IgD-negative memory B cell (primary cell): ENCODE measurements at regions not wholly inside any gene's neighbourhood (a gene's known extent, or its start where the extent isn't known, plus 50 kb on each side); places are given as distances from the start of the nearest gene placed in this dataset.

Source experiments
- H3K27ac Mint-ChIP-seq, 3 donors: one replicate each; pipeline ENCODE4 v1.8.0; 2020 to 2022; ENCODE audit warnings: mild to moderate bottlenecking in 3 of 3, mixed read lengths in 3 of 3, moderate library complexity in 1 of 3
- H3K27me3 Mint-ChIP-seq: one replicate; pipeline ENCODE4 v1.8.0; 2021; ENCODE audit warnings: mixed read lengths
- H3K36me3 Mint-ChIP-seq: one replicate; pipeline ENCODE4 v1.8.0; 2020; ENCODE audit warnings: mild to moderate bottlenecking, mixed read lengths
- H3K4me1 Mint-ChIP-seq, 3 donors: one replicate each; pipeline ENCODE4 v1.8.0; 2020 to 2022; ENCODE audit warnings: mixed read lengths in 3 of 3, mild to moderate bottlenecking in 1 of 3
- H3K4me3 Mint-ChIP-seq, 4 donors: one replicate each; pipeline ENCODE4 v1.8.0; 2020 to 2022; ENCODE audit warnings: mild to moderate bottlenecking in 4 of 4, mixed read lengths in 4 of 4, moderate library complexity in 3 of 4
- H3K9me3 Mint-ChIP-seq, 3 donors: one replicate each; pipeline ENCODE4 v1.8.0; 2020 to 2021; ENCODE audit warnings: mixed read lengths in 3 of 3, mild to moderate bottlenecking in 1 of 3

- Mint-ChIP-seq H3K4me3 (no peak overlapping the region), H3K36me3 (no peaks in the 10 kb centered on the region)
Observed at GRCh38 chr21:22083899-22084298, 1085.7 kb downstream of the NCAM2 start.

GRCh38 chr21:22096314-22096713, 1098.1 kb downstream of the NCAM2 start:
- H3K27me3 Mint-ChIP-seq: no peaks in the 10 kb centered on the region
- H3K9me3 Mint-ChIP-seq: peaks cover 0 to 5% (median 0%) of the 10 kb centered on the region in 3 donors
- no peak overlapping the region for H3K27ac Mint-ChIP-seq
- no peaks in the 10 kb centered on the region for H3K36me3 Mint-ChIP-seq
- no peak overlapping the region for H3K4me3 Mint-ChIP-seq
- H3K4me1 Mint-ChIP-seq: no peaks in the 10 kb centered on the region

More at GRCh38 chr21:22083899-22084298, 1085.7 kb downstream of the NCAM2 start:
- Mint-ChIP-seq H3K27me3 (no peaks in the 10 kb centered on the region), H3K9me3 (peaks cover 2 to 10% (median 5%) of the 10 kb centered on the region in 3 donors), H3K27ac (no peak overlapping the region), H3K4me1 (no peaks in the 10 kb centered on the region)

- no peak overlapping the region for H3K27ac Mint-ChIP-seq
- H3K9me3 Mint-ChIP-seq: peaks cover 3 to 8% (median 6%) of the 10 kb centered on the region in 3 donors
- no peak overlapping the region for H3K4me3 Mint-ChIP-seq
- no peaks in the 10 kb centered on the region for H3K4me1 Mint-ChIP-seq
- no peaks in the 10 kb centered on the region for H3K36me3 Mint-ChIP-seq
- no peaks in the 10 kb centered on the region for H3K27me3 Mint-ChIP-seq
Observed at GRCh38 chr21:22106720-22107410, 1108.7 kb downstream of the NCAM2 start.

GRCh38 chr21:22115746-22116145, 1117.5 kb downstream of the NCAM2 start:
- Mint-ChIP-seq H3K27me3 (no peaks in the 10 kb centered on the region), H3K36me3 (no peaks in the 10 kb centered on the region), H3K4me1 (no peaks in the 10 kb centered on the region), H3K27ac (no peak overlapping the region), H3K9me3 (peaks cover 2 to 6% (median 4%) of the 10 kb centered on the region in 3 donors), H3K4me3 (no peak overlapping the region)

- no peaks in the 10 kb centered on the region for H3K4me1 Mint-ChIP-seq
- no peaks in the 10 kb centered on the region for H3K27me3 Mint-ChIP-seq
- peaks cover 0 to 4% (median 1%) of the 10 kb centered on the region in 3 donors for H3K9me3 Mint-ChIP-seq
- peak overlapping the region in 1 of 4 donors; percentile 12 for H3K4me3 Mint-ChIP-seq
- no peaks in the 10 kb centered on the region for H3K36me3 Mint-ChIP-seq
- no peak overlapping the region for H3K27ac Mint-ChIP-seq
Observed at GRCh38 chr21:22120616-22121266, 1122.5 kb downstream of the NCAM2 start.

- Mint-ChIP-seq H3K9me3 (peaks cover 0 to 4% (median 1%) of the 10 kb centered on the region in 3 donors), H3K4me1 (no peaks in the 10 kb centered on the region), H3K27ac (no peak overlapping the region), H3K4me3 (no peak overlapping the region), H3K27me3 (no peaks in the 10 kb centered on the region), H3K36me3 (no peaks in the 10 kb centered on the region)
Observed at GRCh38 chr21:22125581-22125980, 1127.4 kb downstream of the NCAM2 start.

- Mint-ChIP-seq H3K9me3 (no peaks in the 10 kb centered on the region), H3K4me3 (no peak overlapping the region), H3K27me3 (no peaks in the 10 kb centered on the region), H3K36me3 (no peaks in the 10 kb centered on the region), H3K4me1 (no peaks in the 10 kb centered on the region), H3K27ac (no peak overlapping the region)
Observed at GRCh38 chr21:22128671-22129070, 1130.5 kb downstream of the NCAM2 start.

DNA sequence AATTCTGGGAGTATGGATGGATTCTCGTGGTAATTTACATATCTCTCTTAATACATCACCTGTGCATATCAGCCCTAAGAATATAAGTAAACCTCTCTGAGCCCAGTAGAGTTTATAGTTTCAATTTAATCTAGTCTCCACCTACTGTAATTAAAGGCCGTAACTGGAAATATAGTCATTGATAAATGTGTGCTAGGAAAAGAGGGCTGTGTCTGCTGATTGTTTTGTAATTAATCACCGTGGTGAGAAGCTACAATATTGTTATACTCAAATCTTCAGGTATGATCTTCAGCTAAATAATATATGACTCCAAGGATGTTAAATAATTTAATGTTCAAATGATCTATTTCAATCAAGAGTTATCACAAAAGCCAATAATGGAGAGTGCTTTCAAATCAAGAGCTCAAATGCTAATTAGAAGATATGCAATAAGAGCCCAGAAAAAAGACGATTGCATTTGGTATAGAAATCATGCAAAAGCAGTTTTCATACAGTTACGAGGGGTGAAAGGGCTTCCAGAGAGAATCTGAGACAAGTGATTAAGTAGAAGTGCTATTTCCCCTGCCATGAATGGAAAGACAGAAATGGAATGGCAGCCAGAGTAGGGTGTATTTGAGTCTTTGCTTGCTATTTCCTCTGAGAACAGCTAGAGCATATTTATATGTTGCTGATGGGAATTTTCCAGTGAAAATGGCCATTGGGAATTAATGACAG, 1134.3 kb downstream of the NCAM2 start:
- Mint-ChIP-seq H3K4me1 (no peaks in the 10 kb centered on the region), H3K9me3 (no peaks in the 10 kb centered on the region), H3K4me3 (no peak overlapping the region), H3K27ac (no peak overlapping the region), H3K27me3 (no peaks in the 10 kb centered on the region), H3K36me3 (no peaks in the 10 kb centered on the region)

- H3K36me3 Mint-ChIP-seq: no peaks in the 10 kb centered on the region
- no peak overlapping the region for H3K27ac Mint-ChIP-seq
- H3K27me3 Mint-ChIP-seq: no peaks in the 10 kb centered on the region
- no peak overlapping the region for H3K4me3 Mint-ChIP-seq
- peaks cover 0 to 3% (median 0%) of the 10 kb centered on the region in 3 donors for H3K4me1 Mint-ChIP-seq
- H3K9me3 Mint-ChIP-seq: peaks cover 0 to 2% (median 0%) of the 10 kb centered on the region in 3 donors
Observed at GRCh38 chr21:22136740-22137139, 1138.5 kb downstream of the NCAM2 start.

DNA sequence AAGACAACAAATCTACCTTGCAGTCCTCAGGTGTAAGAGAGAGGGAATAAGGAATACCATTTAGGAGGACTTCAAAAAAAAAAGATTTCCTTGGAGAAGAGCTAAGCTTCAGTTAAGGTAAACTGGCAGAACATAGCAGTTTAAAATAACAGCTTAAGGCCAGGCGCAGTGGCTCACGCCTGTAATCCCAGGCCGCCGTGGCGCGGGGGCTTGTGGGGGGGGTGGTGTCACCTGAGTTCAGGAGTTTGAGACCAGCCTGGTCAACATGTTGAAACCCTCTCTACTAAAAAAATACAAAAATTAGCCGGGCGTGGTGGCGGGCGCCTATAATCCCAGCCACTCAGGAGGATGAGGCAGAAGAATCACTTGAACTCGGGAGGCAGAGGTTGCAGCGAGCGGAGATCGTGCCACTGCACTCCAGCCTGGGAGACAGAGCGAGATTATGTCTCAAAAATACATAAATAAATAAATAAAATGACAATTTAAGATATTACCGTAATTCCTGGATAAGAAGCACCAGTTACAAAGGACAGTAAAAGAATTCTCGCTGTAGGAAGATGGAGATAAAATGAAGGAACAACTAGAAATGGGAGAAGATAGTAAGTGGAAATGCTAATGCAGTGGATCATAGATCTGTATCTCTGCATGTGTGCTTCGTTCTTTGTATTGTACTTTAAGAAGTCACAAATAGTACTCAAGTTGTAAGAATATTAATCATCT, 1140.2 kb downstream of the NCAM2 start:
- H3K27me3 Mint-ChIP-seq: no peaks in the 10 kb centered on the region
- H3K36me3 Mint-ChIP-seq: no peaks in the 10 kb centered on the region

DNA sequence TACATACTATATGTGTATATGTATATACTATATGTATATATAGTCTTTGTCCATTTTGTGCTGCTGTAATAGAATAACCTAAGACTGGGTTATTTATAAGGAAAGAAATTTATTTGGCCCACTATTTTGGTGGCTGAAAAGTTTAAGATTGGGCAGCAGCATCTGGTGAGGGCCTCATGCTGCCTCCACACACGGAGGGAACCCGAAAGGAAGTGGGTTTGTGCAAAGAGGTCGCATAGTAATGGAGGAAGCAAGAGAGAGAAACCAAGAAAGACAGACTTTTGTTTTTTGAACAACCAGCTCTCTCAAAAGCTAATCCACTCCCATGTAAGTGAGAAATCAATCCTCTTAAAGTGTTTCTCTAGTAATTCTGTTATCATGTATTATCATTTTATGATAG, 1147.3 kb downstream of the NCAM2 start:
- H3K4me3 Mint-ChIP-seq: no peak overlapping the region
- H3K36me3 Mint-ChIP-seq: peaks cover 2% of the 10 kb centered on the region
- H3K27ac Mint-ChIP-seq: no peak overlapping the region
- H3K9me3 Mint-ChIP-seq: peaks cover 1 to 9% (median 2%) of the 10 kb centered on the region in 3 donors
- no peaks in the 10 kb centered on the region for H3K4me1 Mint-ChIP-seq
- H3K27me3 Mint-ChIP-seq: no peaks in the 10 kb centered on the region

More for the DNA sequence above, 1140.2 kb downstream of the NCAM2 start:
- Mint-ChIP-seq H3K27ac (no peak overlapping the region), H3K4me3 (no peak overlapping the region), H3K4me1 (peaks cover 0 to 3% (median 0%) of the 10 kb centered on the region in 3 donors), H3K9me3 (peaks cover 0 to 2% (median 0%) of the 10 kb centered on the region in 3 donors)

GRCh38 chr21:22154579-22155274, 1156.5 kb downstream of the NCAM2 start:
- H3K4me3 Mint-ChIP-seq: no peak overlapping the region
- no peaks in the 10 kb centered on the region for H3K36me3 Mint-ChIP-seq
- H3K27ac Mint-ChIP-seq: no peak overlapping the region
- H3K4me1 Mint-ChIP-seq: no peaks in the 10 kb centered on the region
- peaks cover 0 to 2% (median 0%) of the 10 kb centered on the region in 3 donors for H3K9me3 Mint-ChIP-seq
- no peaks in the 10 kb centered on the region for H3K27me3 Mint-ChIP-seq

- no peaks in the 10 kb centered on the region for H3K27me3 Mint-ChIP-seq
- H3K9me3 Mint-ChIP-seq: peaks cover 4 to 6% (median 4%) of the 10 kb centered on the region in 3 donors
- H3K4me3 Mint-ChIP-seq: no peak overlapping the region
- no peaks in the 10 kb centered on the region for H3K4me1 Mint-ChIP-seq
- H3K36me3 Mint-ChIP-seq: no peaks in the 10 kb centered on the region
- no peak overlapping the region for H3K27ac Mint-ChIP-seq
Observed at GRCh38 chr21:22164912-22165311, 1166.7 kb downstream of the NCAM2 start.

GRCh38 chr21:22174746-22175145, 1176.5 kb downstream of the NCAM2 start:
- H3K4me1 Mint-ChIP-seq: no peaks in the 10 kb centered on the region

More at GRCh38 chr21:22174746-22175145, 1176.5 kb downstream of the NCAM2 start:
- Mint-ChIP-seq H3K27ac (no peak overlapping the region), H3K36me3 (no peaks in the 10 kb centered on the region), H3K9me3 (peaks cover 2 to 6% (median 3%) of the 10 kb centered on the region in 3 donors), H3K27me3 (no peaks in the 10 kb centered on the region), H3K4me3 (no peak overlapping the region)
